Neuronal stem cell (in vitro differentiated cells): ENCODE measurements at regions not wholly inside any gene's neighbourhood (a gene's known extent, or its start where the extent isn't known, plus 50 kb on each side); places are given as distances from the start of the nearest gene placed in this dataset.
A peak's percentile ranks its signal among the peaks of the same experiment; 100 is the strongest.

Experiments used
- DNase-seq: peaks from one replicate; pipeline ENCODE4 v3.0.0-alpha.2; 2013; ENCODE audit warnings: low spot score
- H2AFZ ChIP-seq: one replicate; pipeline ENCODE4 v1.6.1; 2013; ENCODE audit warnings: mild to moderate bottlenecking, low read length, inconsistent platforms
- H2AK5ac ChIP-seq: 2 replicates; pipeline ENCODE4 v1.6.1; 2013; ENCODE audit warnings: low read depth, mild to moderate bottlenecking, inconsistent platforms, low read length, moderate library complexity, mixed read lengths
- H2BK120ac ChIP-seq: 2 replicates; pipeline ENCODE4 v1.6.1; 2013; ENCODE audit warnings: low read depth, mild to moderate bottlenecking, inconsistent platforms, low read length, moderate library complexity, mixed read lengths
- H2BK12ac ChIP-seq: one replicate; pipeline ENCODE4 v1.6.1; 2013; ENCODE audit warnings: low read length, inconsistent platforms
- H2BK15ac ChIP-seq: 2 replicates; pipeline ENCODE4 v1.6.1; 2013; ENCODE audit warnings: mild to moderate bottlenecking, low read length, inconsistent platforms, mixed read lengths
- H2BK5ac ChIP-seq: one replicate; pipeline ENCODE4 v1.6.1; 2013; ENCODE audit warnings: inconsistent platforms, mild to moderate bottlenecking, low read length, moderate library complexity
- H3K14ac ChIP-seq: one replicate; pipeline ENCODE4 v1.6.1; 2013; ENCODE audit warnings: low read length, inconsistent platforms
- H3K18ac ChIP-seq: 2 replicates; pipeline ENCODE4 v1.6.1; 2013; ENCODE audit warnings: low read length, inconsistent platforms
- H3K23ac ChIP-seq: 2 replicates; pipeline ENCODE4 v1.6.1; 2013; ENCODE audit warnings: low read depth, mild to moderate bottlenecking, mixed read lengths, low read length, inconsistent platforms; ENCODE audit not compliant: poor library complexity
- H3K27ac ChIP-seq: replicated peaks from 3 replicates; pipeline ENCODE4 v1.5.1; 2013; ENCODE audit warnings: low read length, inconsistent platforms
- H3K27me3 ChIP-seq, 3 experiments: 2 replicates each; pipeline ENCODE4 v1.6.1; 2013; ENCODE audit warnings: low read length in 3 of 3, mild to moderate bottlenecking in 2 of 3, inconsistent platforms in 1 of 3, low read depth in 1 of 3, mixed read lengths in 1 of 3, moderate library complexity in 1 of 3; ENCODE audit not compliant: control insufficient read depth in 3 of 3, insufficient read depth in 3 of 3
- H3K36me3 ChIP-seq, 2 donors: replicated peaks in 1 of 2; 2 replicates each; pipeline ENCODE4 v1.6.1; 2013; ENCODE audit warnings: low read length in 2 of 2; ENCODE audit not compliant: control insufficient read depth in 2 of 2, insufficient read depth in 2 of 2
- H3K4ac ChIP-seq: 2 replicates; pipeline ENCODE4 v1.6.1; 2013; ENCODE audit warnings: inconsistent platforms, mild to moderate bottlenecking, low read length, moderate library complexity
- H3K4me1 ChIP-seq, 2 donors: 1 replicate in 1 of 2; 2 replicates in 1 of 2; pipeline ENCODE4 v1.6.1; 2013; ENCODE audit warnings: low read length in 2 of 2, low read depth in 1 of 2; ENCODE audit not compliant: control insufficient read depth in 2 of 2, insufficient read depth in 1 of 2
- H3K4me2 ChIP-seq: one replicate; pipeline ENCODE4 v1.6.1; 2013; ENCODE audit warnings: mild to moderate bottlenecking, low read length, inconsistent platforms; ENCODE audit not compliant: insufficient read depth, poor library complexity, severe bottlenecking
- H3K4me3 ChIP-seq, 2 donors: 2 replicates each; pipeline ENCODE4 v1.5.1; 2013; ENCODE audit warnings: low read length in 2 of 2, mild to moderate bottlenecking in 2 of 2, inconsistent platforms in 1 of 2, moderate library complexity in 1 of 2
- H3K79me1 ChIP-seq: one replicate; pipeline ENCODE4 v1.6.1; 2013; ENCODE audit warnings: low read depth, mild to moderate bottlenecking, inconsistent platforms, low read length, moderate library complexity
- H3K9ac ChIP-seq: one replicate; pipeline ENCODE4 v1.6.1; 2013; ENCODE audit warnings: mild to moderate bottlenecking, low read depth, low read length, inconsistent platforms; ENCODE audit not compliant: poor library complexity
- H3K9me3 ChIP-seq, 2 donors: replicated peaks in 1 of 2; 2 replicates each; pipeline versions ENCODE3 to v1.6.1; 2013; ENCODE audit warnings: low read length in 2 of 2, mild to moderate bottlenecking in 2 of 2, inconsistent platforms in 1 of 2, low read depth in 1 of 2, mixed read lengths in 1 of 2, moderate library complexity in 1 of 2; ENCODE audit not compliant: control insufficient read depth in 2 of 2, insufficient read depth in 1 of 2
- H4K8ac ChIP-seq: one replicate; pipeline ENCODE4 v1.6.1; 2013; ENCODE audit warnings: low read depth, mild to moderate bottlenecking, inconsistent platforms, low read length, moderate library complexity
- H4K91ac ChIP-seq: one replicate; pipeline ENCODE4 v1.6.1; 2013; ENCODE audit warnings: low read length, low read depth, mild to moderate bottlenecking, inconsistent platforms; ENCODE audit not compliant: poor library complexity
- WGBS, 2 donors: extraction: QIAGEN DNeasy Blood & Tissue Kit; methylation state at CpG; one replicate each; pipeline ENCODE4 v1.1.7; 2013; ENCODE audit warnings: missing lambda C conversion rate in 2 of 2, mixed read lengths in 1 of 2; ENCODE audit not compliant: insufficient read length in 2 of 2, insufficient replicate concordance in 1 of 2; ENCODE audit errors: extremely low coverage in 2 of 2; 5-methylcytosine and 5-hydroxymethylcytosine counted together

DNA sequence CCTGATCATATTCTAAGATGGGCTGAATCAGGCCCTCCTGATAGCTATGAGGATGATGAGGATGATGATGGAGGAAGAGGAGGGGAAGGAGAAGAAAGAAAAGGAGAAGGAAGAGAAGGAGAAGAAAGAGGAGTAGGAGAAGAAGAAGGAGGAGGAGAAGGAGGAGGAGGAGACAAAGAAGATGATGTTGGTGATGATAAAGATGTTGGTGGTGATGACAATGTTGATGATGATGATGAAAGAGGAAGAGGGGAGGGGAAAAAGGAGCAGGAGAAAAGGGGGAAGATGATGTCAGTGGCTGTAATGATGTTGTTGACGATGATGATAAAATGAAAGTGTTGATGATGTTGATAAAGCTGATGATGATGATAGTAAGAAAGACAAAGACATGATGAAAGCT lies 119.5 kb downstream of the CDC5L start:
- H4K91ac ChIP-seq, result no peak overlapping the region
- H3K27me3 ChIP-seq, result no peaks in the 10 kb centered on the region
- 100% methylated on average over 1 of the region's 1 CpG for WGBS, 2 donors
- no peak overlapping the region for H2AFZ ChIP-seq
- H3K23ac ChIP-seq, result no peak overlapping the region
- no peak overlapping the region for H3K18ac ChIP-seq
- H3K4me2 ChIP-seq, result no peak overlapping the region
- H2BK12ac ChIP-seq, result no peak overlapping the region
- H3K9me3 ChIP-seq, result no peaks in the 10 kb centered on the region
- H3K9ac ChIP-seq, result no peak overlapping the region
- H3K36me3 ChIP-seq, result no peaks in the 10 kb centered on the region
- H2BK5ac ChIP-seq, result no peak overlapping the region
- H3K27ac ChIP-seq, result no peak overlapping the region
- peaks cover 2% of the 10 kb centered on the region in 2 donors for H3K4me1 ChIP-seq
- no peak overlapping the region for H3K4me3 ChIP-seq
- DNase-seq, result no peak
- no peak overlapping the region for H3K4ac ChIP-seq
- no peak overlapping the region for H4K8ac ChIP-seq
- H3K14ac ChIP-seq, result no peak overlapping the region
- no peaks in the 10 kb centered on the region for H3K79me1 ChIP-seq
- H2BK120ac ChIP-seq, result no peak overlapping the region
- H2BK15ac ChIP-seq, result no peak overlapping the region
- no peak overlapping the region for H2AK5ac ChIP-seq

DNA sequence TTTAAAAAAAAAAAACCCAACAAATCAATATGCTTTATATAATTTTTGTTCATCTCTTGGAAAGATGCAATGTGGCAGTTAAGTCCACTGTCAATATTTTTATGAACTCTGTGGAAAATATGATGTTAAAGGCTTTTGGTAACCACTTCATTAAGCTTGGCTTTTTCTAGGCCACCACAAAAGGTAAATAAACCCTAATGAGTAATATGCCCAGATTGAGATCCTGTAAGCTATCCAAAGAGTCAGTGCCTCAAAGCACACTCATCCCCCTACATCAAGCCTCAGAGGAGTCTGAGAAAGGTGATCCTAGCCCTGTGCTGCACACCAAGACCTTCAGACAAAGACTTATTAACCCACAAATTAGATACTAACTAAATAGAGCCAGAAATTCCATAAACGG lies 121.1 kb downstream of the CDC5L start:
- Histone ChIP-seq H4K8ac (no peak overlapping the region), H3K79me1 (no peaks in the 10 kb centered on the region), H3K9me3 (no peaks in the 10 kb centered on the region), H3K14ac (no peak overlapping the region), H2BK120ac (no peak overlapping the region), H3K23ac (no peak overlapping the region), H3K4ac (no peak overlapping the region), H2AFZ (no peak overlapping the region), H4K91ac (no peak overlapping the region), H2AK5ac (no peak overlapping the region), H2BK12ac (no peak overlapping the region), H2BK5ac (no peak overlapping the region), H3K4me1 (peaks cover 2% of the 10 kb centered on the region in 2 donors), H3K9ac (no peak overlapping the region), H3K36me3 (no peaks in the 10 kb centered on the region), H3K4me3 (no peak overlapping the region), H3K27ac (no peak overlapping the region), H3K4me2 (no peak overlapping the region), H2BK15ac (no peak overlapping the region), H3K27me3 (peaks cover 0 to 6% (median 2%) of the 10 kb centered on the region in 3 experiments), H3K18ac (no peak overlapping the region)
- WGBS, 2 donors, result no CpG with 5 or more reads among the region's 1 CpG
- no peak for DNase-seq

GRCh38 chr6:44511126-44511525 lies 123.6 kb downstream of the CDC5L start:
- no peak overlapping the region for H4K91ac ChIP-seq
- no peak overlapping the region for H3K23ac ChIP-seq
- H2AFZ ChIP-seq, result no peak overlapping the region
- no peak overlapping the region for H3K14ac ChIP-seq
- no peak overlapping the region for H2BK120ac ChIP-seq
- no peak overlapping the region for H3K18ac ChIP-seq
- no peak overlapping the region for H3K4ac ChIP-seq
- H2BK15ac ChIP-seq, result no peak overlapping the region
- H3K4me2 ChIP-seq, result no peak overlapping the region
- peaks cover 0 to 9% (median 2%) of the 10 kb centered on the region in 3 experiments for H3K27me3 ChIP-seq
- DNase-seq, result no peak
- no peak overlapping the region for H3K27ac ChIP-seq
- no CpG with 5 or more reads among the region's 3 CpGs for WGBS, 2 donors
- no peak overlapping the region for H3K9ac ChIP-seq
- no peaks in the 10 kb centered on the region for H3K4me1 ChIP-seq
- H3K4me3 ChIP-seq, result no peak overlapping the region
- H2BK5ac ChIP-seq, result no peak overlapping the region
- H3K79me1 ChIP-seq, result no peaks in the 10 kb centered on the region
- no peaks in the 10 kb centered on the region for H3K36me3 ChIP-seq
- no peak overlapping the region for H4K8ac ChIP-seq
- H2AK5ac ChIP-seq, result no peak overlapping the region
- no peaks in the 10 kb centered on the region for H3K9me3 ChIP-seq
- H2BK12ac ChIP-seq, result no peak overlapping the region

- H3K4ac ChIP-seq, result no peak overlapping the region
- no peak overlapping the region for H4K8ac ChIP-seq
- H3K79me1 ChIP-seq, result no peaks in the 10 kb centered on the region
- H3K4me3 ChIP-seq, result peak overlapping the region in 1 of 2 donors; percentile 17
- H3K9ac ChIP-seq, result no peak overlapping the region
- no peak overlapping the region for H4K91ac ChIP-seq
- H2AFZ ChIP-seq, result no peak overlapping the region
- DNase-seq, result no peak
- no peak overlapping the region for H2AK5ac ChIP-seq
- no peaks in the 10 kb centered on the region for H3K9me3 ChIP-seq
- H3K14ac ChIP-seq, result no peak overlapping the region
- no peak overlapping the region for H2BK120ac ChIP-seq
- WGBS, 2 donors, result no CpG with 5 or more reads among the region's 7 CpGs
- H3K36me3 ChIP-seq, result no peaks in the 10 kb centered on the region
- H2BK5ac ChIP-seq, result no peak overlapping the region
- H2BK12ac ChIP-seq, result no peak overlapping the region
- no peak overlapping the region for H3K18ac ChIP-seq
- no peak overlapping the region for H3K23ac ChIP-seq
- H3K4me2 ChIP-seq, result no peak overlapping the region
- no peak overlapping the region for H2BK15ac ChIP-seq
- H3K27ac ChIP-seq, result no peak overlapping the region
- peaks cover 0 to 9% (median 2%) of the 10 kb centered on the region in 3 experiments for H3K27me3 ChIP-seq
- no peaks in the 10 kb centered on the region for H3K4me1 ChIP-seq
Measured at GRCh38 chr6:44512868-44513741, 125.6 kb downstream of the CDC5L start.
